Rectal smooth muscle tissue (tissue), 1 donor: ENCODE measurements at regions not wholly inside any gene's neighbourhood (a gene's known extent, or its start where the extent isn't known, plus 50 kb on each side); places are given as distances from the start of the nearest gene placed in this dataset.

ENCODE experiments used
- H3K27ac ChIP-seq: one replicate; pipeline ENCODE4 v1.7.0; 2013; ENCODE audit warnings: low read depth, low read length, inconsistent platforms
- H3K27me3 ChIP-seq: one replicate; pipeline ENCODE4 v1.7.0; 2013; ENCODE audit warnings: low read length; ENCODE audit not compliant: control insufficient read depth, insufficient read depth
- H3K36me3 ChIP-seq: one replicate; pipeline ENCODE4 v1.7.0; 2013; ENCODE audit warnings: low read length; ENCODE audit not compliant: control insufficient read depth, insufficient read depth
- H3K4me1 ChIP-seq: one replicate; pipeline ENCODE4 v1.7.0; 2013; ENCODE audit warnings: low read length; ENCODE audit not compliant: control insufficient read depth, insufficient read depth
- H3K4me3 ChIP-seq: one replicate; pipeline ENCODE4 v1.7.0; 2013; ENCODE audit warnings: low read length
- H3K9ac ChIP-seq: one replicate; pipeline ENCODE4 v1.7.0; 2013; ENCODE audit warnings: low read length

DNA sequence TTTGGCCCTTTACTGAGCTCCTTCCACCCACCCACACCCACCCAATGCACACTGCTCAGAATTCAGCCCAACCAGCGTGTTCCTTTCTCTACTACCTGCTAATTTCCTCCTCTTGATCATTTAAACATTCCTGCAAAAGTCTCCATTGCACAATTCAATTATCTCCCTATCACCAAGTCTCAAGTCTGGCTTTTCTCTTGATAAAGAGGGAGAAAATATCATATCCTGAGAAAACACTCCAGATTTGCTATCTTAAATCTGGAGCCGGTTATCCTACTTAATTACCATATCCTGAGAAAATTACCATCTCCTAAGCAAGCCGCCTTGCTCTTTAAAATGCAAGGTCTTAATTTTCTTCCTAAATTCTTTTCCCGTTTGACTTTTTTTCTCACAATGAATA lies 505.5 kb downstream of the XPNPEP1 start:
- Histone ChIP-seq H3K4me3 (no peak overlapping the region), H3K27me3 (no peaks in the 10 kb centered on the region), H3K27ac (no peak overlapping the region), H3K4me1 (no peaks in the 10 kb centered on the region), H3K9ac (no peak overlapping the region), H3K36me3 (no peaks in the 10 kb centered on the region)

DNA sequence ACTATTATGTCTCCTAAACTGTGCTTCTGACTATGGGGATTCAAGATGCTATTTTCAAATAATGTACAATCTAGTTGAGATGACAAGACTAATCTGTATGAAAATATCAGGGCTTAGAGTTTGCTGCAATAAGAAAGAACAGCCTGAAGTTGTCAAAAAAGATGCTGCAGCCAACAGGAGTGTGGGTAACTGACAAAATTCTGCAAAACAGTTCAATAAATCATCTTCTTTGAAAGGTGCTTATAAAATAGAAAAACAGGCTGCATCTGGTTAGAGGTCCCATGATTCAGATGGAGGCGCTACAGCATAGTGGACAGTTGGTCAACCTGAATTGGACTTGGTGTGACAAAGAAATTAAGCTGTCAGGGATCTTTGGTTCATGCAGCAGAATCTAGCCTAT lies 511.0 kb downstream of the XPNPEP1 start:
- no peaks in the 10 kb centered on the region for H3K4me1 ChIP-seq

DNA sequence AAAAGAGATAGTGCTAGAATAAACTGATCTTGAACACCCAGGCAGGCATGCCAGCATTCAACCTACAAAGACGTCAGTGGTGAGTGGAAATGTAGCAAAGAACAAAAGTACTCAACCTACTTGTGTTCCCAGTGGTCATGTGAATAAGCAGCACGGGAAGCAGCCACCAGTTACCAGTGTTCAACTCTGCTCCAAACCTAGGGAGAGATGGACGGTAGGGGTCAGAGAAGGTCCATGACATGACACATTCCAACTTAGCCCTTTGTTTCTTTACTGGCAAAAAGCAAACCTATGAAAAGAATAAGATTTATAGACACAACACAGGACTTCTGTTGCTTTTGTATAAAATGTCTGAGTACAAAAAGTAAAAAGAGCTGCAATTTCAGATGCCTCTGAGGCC lies 511.4 kb downstream of the XPNPEP1 start:
- Histone ChIP-seq H3K4me3 (no peak overlapping the region), H3K27ac (no peak overlapping the region), H3K27me3 (no peaks in the 10 kb centered on the region), H3K36me3 (no peaks in the 10 kb centered on the region), H3K9ac (no peak overlapping the region), H3K4me1 (no peaks in the 10 kb centered on the region)

More for the DNA sequence above, 511.0 kb downstream of the XPNPEP1 start:
- Histone ChIP-seq H3K27me3 (no peaks in the 10 kb centered on the region), H3K27ac (no peak overlapping the region), H3K36me3 (no peaks in the 10 kb centered on the region), H3K9ac (no peak overlapping the region), H3K4me3 (no peak overlapping the region)

DNA sequence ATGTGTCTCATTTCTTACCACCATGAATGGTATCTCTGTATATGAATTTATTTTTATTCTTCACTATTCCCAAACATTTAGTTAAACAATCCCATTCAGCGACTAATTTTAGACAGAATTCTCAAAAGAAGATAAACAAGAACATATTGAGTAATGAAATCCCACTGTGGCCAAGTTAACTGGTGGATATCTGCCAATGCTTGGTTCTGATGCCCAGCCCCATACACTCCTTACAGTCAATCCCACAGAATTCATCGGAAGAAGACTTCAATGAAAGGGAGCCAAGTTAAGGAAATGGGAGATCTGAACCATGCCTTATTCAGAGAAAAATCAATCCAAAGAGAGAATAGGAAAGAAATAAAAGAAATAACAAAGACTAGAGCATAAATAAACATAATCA lies 518.0 kb downstream of the XPNPEP1 start:
- no peaks in the 10 kb centered on the region for H3K4me1 ChIP-seq
- H3K27ac ChIP-seq: no peak overlapping the region
- no peak overlapping the region for H3K4me3 ChIP-seq
- H3K36me3 ChIP-seq: no peaks in the 10 kb centered on the region
- H3K27me3 ChIP-seq: no peaks in the 10 kb centered on the region
- no peak overlapping the region for H3K9ac ChIP-seq

DNA sequence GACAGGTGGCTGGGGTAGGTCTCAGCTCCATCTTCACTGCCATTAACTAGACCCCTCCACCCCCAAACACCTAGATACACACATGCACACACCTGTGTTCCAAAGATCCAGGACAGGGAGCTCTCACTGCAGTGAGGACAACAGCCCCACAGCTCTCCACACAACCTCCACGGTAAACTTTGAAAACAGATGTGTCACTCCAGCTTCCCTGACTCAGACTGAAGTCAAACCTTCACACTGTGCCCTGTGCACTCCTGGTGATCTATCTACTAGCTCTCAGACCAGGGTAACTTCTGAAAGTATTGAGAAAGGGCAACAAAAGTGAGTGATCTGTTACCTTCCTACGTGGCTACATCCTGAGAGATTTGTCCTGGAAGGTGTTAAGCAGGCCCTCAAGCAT lies 519.8 kb downstream of the XPNPEP1 start:
- H3K27ac ChIP-seq: no peak overlapping the region

DNA sequence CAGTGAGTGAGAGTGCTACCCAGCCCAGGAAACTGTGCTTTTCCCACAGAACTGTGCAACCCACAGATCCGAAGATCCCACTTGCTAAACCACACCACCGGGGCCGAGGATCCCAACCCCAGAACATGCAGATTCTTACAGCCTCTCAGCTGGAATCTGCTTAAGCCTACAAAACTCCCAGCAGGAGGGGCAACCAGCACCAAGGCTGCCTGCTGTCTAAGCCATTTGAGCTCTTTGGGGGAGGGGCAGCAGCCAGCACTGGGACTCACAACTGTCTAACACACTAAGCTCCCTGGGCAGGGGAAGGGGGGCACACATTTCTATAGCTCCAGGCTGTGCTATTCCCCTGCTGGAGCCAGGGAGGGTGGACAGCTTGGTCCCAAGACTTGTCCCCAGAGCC lies 529.9 kb downstream of the XPNPEP1 start:
- H3K27me3 ChIP-seq: no peaks in the 10 kb centered on the region
- no peaks in the 10 kb centered on the region for H3K4me1 ChIP-seq
- no peaks in the 10 kb centered on the region for H3K36me3 ChIP-seq
- no peak overlapping the region for H3K9ac ChIP-seq
- no peak overlapping the region for H3K27ac ChIP-seq
- H3K4me3 ChIP-seq: no peak overlapping the region

More for the DNA sequence above, 519.8 kb downstream of the XPNPEP1 start:
- no peak overlapping the region for H3K9ac ChIP-seq
- no peak overlapping the region for H3K4me3 ChIP-seq
- no peaks in the 10 kb centered on the region for H3K4me1 ChIP-seq
- H3K27me3 ChIP-seq: no peaks in the 10 kb centered on the region
- H3K36me3 ChIP-seq: no peaks in the 10 kb centered on the region

DNA sequence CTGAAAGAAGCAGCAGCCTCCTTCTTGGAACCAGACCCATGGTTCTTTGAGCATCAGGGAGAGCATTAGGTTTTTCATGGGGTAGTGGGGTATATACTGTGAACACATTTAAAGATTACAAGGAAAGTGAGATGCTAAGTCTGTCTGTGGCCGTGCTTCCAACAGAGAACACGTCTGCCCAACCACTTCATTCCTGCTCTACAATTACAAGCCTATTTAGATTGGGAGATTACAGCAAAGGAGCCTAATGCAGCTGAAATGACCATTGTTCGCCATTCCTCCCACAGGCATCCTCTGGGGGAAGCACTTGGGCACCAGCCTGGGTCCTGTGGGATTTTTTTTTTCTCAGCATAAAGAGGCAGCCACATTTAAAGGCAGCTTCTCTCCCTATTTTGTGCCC lies 536.4 kb downstream of the XPNPEP1 start:
- H3K27ac ChIP-seq: no peak overlapping the region
- H3K36me3 ChIP-seq: no peaks in the 10 kb centered on the region
- no peaks in the 10 kb centered on the region for H3K27me3 ChIP-seq
- H3K4me3 ChIP-seq: no peak overlapping the region
- no peaks in the 10 kb centered on the region for H3K4me1 ChIP-seq
- H3K9ac ChIP-seq: no peak overlapping the region

DNA sequence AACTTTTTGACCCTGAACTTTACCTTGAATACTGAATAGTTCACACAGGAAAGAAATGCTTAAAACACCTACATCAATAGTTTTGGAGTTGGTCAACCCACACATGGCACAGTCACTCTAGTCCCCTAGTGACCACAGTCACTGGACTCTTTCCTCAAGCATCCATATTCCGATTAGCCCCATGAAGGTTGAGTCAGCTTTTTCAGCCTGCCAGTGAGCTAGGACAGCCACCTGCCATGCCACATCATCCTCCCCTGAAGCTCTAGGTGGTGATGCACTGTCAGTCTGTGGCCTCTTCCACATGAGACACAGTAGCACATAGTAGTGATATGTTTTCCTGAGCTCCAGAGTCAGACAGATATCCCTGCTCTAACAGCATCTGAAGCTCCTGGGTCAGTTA lies 537.2 kb downstream of the XPNPEP1 start:
- H3K27ac ChIP-seq: no peak overlapping the region
- no peaks in the 10 kb centered on the region for H3K36me3 ChIP-seq
- H3K9ac ChIP-seq: no peak overlapping the region
- no peak overlapping the region for H3K4me3 ChIP-seq
- H3K27me3 ChIP-seq: no peaks in the 10 kb centered on the region
- no peaks in the 10 kb centered on the region for H3K4me1 ChIP-seq

DNA sequence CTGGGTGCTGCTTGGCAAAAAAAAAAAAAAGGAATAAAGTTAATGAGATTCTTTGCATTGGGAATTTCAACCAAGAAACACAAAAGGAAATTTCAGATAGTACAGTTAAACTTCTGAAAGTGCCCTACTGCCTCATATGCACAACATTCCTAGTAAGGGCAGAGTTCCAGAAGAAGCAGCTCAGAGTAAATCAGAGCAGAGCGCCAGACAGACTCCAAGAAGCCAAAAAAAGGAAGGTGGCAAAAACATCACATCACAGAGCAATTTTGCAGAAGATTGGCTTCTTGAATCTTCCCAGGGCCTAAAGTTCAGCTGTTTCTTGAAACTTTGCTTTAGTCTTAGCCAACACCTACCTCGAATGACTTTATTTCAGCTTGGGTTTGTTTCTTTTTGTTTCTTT lies 544.1 kb downstream of the XPNPEP1 start:
- H3K4me1 ChIP-seq: no peaks in the 10 kb centered on the region
- H3K36me3 ChIP-seq: no peaks in the 10 kb centered on the region
- H3K27me3 ChIP-seq: no peaks in the 10 kb centered on the region
- H3K27ac ChIP-seq: peak overlapping the region; percentile 51
- no peak overlapping the region for H3K4me3 ChIP-seq
- H3K9ac ChIP-seq: no peak overlapping the region

DNA sequence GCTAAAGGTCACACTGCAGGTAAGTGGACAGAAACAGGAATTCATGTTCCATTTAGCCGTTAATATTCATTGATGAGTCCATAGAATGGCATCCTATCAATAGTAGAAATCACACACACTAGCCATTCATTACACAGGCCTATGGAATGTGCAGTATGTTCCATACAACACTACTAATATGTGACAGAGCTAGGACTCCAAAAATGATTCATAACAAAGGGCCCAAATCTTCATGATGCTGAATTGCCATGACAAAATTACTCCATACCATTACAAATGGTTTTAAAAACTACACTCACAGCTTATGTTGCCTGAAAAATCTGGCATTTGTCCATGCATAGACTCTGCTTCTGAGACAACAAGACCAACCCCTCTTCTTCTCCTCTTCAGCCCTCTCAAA lies 549.1 kb downstream of the XPNPEP1 start:
- H3K27ac ChIP-seq: no peak overlapping the region

DNA sequence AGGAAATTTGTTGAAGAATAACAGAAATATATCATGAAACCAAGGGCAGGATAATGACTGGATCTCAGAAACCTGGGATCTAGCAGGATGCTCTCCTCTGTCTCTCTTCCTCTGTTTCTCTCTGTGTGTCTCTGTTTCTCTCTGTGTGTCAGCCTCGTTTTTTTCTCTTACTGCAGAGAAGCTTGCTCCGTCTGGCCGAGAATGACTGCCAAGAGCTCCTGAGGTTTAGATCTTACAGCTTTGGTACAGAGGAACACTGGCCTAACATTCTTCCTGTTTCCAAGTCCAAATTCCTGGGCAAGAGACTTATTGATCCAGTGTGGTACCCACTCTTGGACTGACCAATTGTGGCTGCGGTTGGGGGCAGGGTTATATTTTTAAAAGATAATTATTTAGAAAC lies 564.0 kb downstream of the XPNPEP1 start:
- Histone ChIP-seq H3K36me3 (no peaks in the 10 kb centered on the region), H3K4me3 (no peak overlapping the region), H3K27ac (no peak overlapping the region), H3K9ac (no peak overlapping the region), H3K4me1 (peaks cover 13% of the 10 kb centered on the region), H3K27me3 (no peaks in the 10 kb centered on the region)

More for the DNA sequence above, 549.1 kb downstream of the XPNPEP1 start:
- no peak overlapping the region for H3K9ac ChIP-seq
- H3K27me3 ChIP-seq: no peaks in the 10 kb centered on the region
- no peaks in the 10 kb centered on the region for H3K4me1 ChIP-seq
- H3K36me3 ChIP-seq: no peaks in the 10 kb centered on the region
- no peak overlapping the region for H3K4me3 ChIP-seq

DNA sequence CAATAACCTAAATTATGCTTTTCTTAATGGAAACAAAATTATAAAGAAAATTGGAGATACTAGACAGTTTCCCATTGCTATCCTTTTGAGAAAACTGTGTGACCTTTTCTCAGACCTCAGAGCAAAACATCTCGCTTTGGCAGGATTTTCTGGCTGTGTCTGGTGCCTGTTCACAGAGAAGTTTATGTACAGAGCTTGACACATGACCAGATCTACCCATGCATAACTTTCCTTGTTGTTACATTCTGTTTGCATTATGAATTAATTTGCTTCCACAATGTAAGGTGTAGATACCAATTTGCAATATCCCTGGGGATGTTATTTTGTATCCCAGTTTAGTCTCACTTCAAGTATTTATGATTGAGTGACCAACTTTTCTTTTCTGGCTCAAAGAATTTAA lies 565.0 kb downstream of the XPNPEP1 start:
- Histone ChIP-seq H3K4me3 (no peak overlapping the region), H3K27ac (peak overlapping the region; percentile 22), H3K4me1 (peaks cover 13% of the 10 kb centered on the region), H3K9ac (no peak overlapping the region), H3K36me3 (no peaks in the 10 kb centered on the region), H3K27me3 (no peaks in the 10 kb centered on the region)

DNA sequence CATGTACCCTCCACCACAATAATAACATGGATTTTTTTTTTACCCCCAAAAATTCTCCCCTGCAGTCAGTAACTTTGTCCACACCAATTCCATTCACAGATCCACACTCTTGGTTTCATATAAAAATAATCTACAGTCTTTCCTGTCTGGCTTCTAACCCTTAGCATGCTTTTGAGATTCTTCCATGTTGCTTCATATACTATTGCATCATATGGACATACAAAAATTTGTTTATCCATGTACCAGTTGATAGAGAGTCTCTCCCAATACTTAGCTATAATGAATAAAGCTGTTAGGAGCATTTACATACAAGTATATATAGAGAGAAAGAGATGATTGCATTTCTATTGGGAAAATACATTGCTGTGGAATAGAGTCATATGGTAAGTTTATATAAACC lies 575.0 kb downstream of the XPNPEP1 start:
- H3K27ac ChIP-seq: no peak overlapping the region
- no peaks in the 10 kb centered on the region for H3K36me3 ChIP-seq
- H3K9ac ChIP-seq: no peak overlapping the region
- H3K4me3 ChIP-seq: no peak overlapping the region
- no peaks in the 10 kb centered on the region for H3K27me3 ChIP-seq
- H3K4me1 ChIP-seq: no peaks in the 10 kb centered on the region
